Suprapubic skin (tissue), 4 donors: ENCODE measurements at regions not wholly inside any gene's neighbourhood (a gene's known extent, or its start where the extent isn't known, plus 50 kb on each side); places are given as distances from the start of the nearest gene placed in this dataset.

Experiments
- DNase-seq, 2 donors: peaks; one replicate each; pipeline ENCODE4 v3.0.0-alpha.2; 2019; ENCODE audit warnings: low spot score in 2 of 2
- H3K27ac ChIP-seq: fragments of 200-600 bp; sonication (generic); one replicate; pipeline ENCODE4 v1.5.1; 2019
- H3K27me3 ChIP-seq: fragments of 200-600 bp; sonication (generic); one replicate; pipeline ENCODE4 v1.5.1; 2019
- H3K36me3 ChIP-seq: fragments of 200-600 bp; sonication (generic); one replicate; pipeline ENCODE4 v1.5.1; 2019
- H3K4me1 ChIP-seq: fragments of 200-600 bp; sonication (generic); one replicate; pipeline ENCODE4 v1.5.1; 2019
- H3K4me3 ChIP-seq: fragments of 200-600 bp; sonication (generic); one replicate; pipeline ENCODE4 v1.5.1; 2019; ENCODE audit warnings: mild to moderate bottlenecking
- H3K9me3 ChIP-seq: fragments of 200-600 bp; sonication (generic); one replicate; pipeline ENCODE4 v1.5.1; 2019
- CTCF ChIP-seq, 2 donors: fragments of 200-600 bp in 1 of 2; fragments of 450-650 bp in 1 of 2; sonication (generic) in 1 of 2; IDR thresholded peaks; one replicate each; pipeline ENCODE4 v1.5.1; 2016 to 2019; ENCODE audit warnings: antibody characterized with exemption in 2 of 2, mild to moderate bottlenecking in 1 of 2, moderate library complexity in 1 of 2
- EP300 ChIP-seq: sonication (generic); formaldehyde crosslinking; IDR thresholded peaks from one replicate; pipeline ENCODE4 v1.6.1; 2017; ENCODE audit warnings: antibody characterized with exemption
- POLR2A ChIP-seq, 2 donors: fragments of 450-650 bp; IDR thresholded peaks; one replicate each; pipeline ENCODE4 v1.6.1; 2017; ENCODE audit warnings: antibody characterized with exemption in 2 of 2, mild to moderate bottlenecking in 2 of 2, moderate library complexity in 2 of 2
- POLR2AphosphoS5 ChIP-seq, 3 donors: sonication (generic); formaldehyde crosslinking; IDR thresholded peaks; one replicate each; pipeline ENCODE4 v1.6.1; 2017; ENCODE audit warnings: antibody characterized with exemption in 3 of 3
- WGBS: methylation state at CpG from one replicate; pipeline ENCODE4 v1.1.5; 2018; 5-methylcytosine and 5-hydroxymethylcytosine counted together

- DNase-seq: no peak
- H3K27ac ChIP-seq: no peak overlapping the region
- TF ChIP-seq POLR2A (IDR thresholded peaks at IDR 0.05) (no peak), EP300 (no peak), POLR2AphosphoS5 (IDR thresholded peaks at IDR 0.05) (no peak), CTCF (IDR thresholded peaks at IDR 0.05) (no peak)
- no peak overlapping the region for H3K4me3 ChIP-seq
- H3K27me3 ChIP-seq: no peaks in the 10 kb centered on the region
- no peaks in the 10 kb centered on the region for H3K9me3 ChIP-seq
- no peaks in the 10 kb centered on the region for H3K36me3 ChIP-seq
- no peaks in the 10 kb centered on the region for H3K4me1 ChIP-seq
- 65% methylated on average over 2 of the region's 2 CpGs for WGBS
These were observed 279.4 kb upstream of the NXPH2 start for GRCh38 chr2:139059617-139060016.

GRCh38 chr2:139055202-139055601 lies 275.0 kb upstream of the NXPH2 start:
- TF ChIP-seq POLR2A (IDR thresholded peaks at IDR 0.05) (no peak), EP300 (no peak)
- no peak overlapping the region for H3K4me3 ChIP-seq
- H3K36me3 ChIP-seq: no peaks in the 10 kb centered on the region
- DNase-seq: no peak
- H3K27ac ChIP-seq: no peak overlapping the region
- no peaks in the 10 kb centered on the region for H3K27me3 ChIP-seq
- no peaks in the 10 kb centered on the region for H3K9me3 ChIP-seq
- 53% methylated on average over 3 of the region's 3 CpGs for WGBS
- H3K4me1 ChIP-seq: no peaks in the 10 kb centered on the region

- DNase-seq: no peak
- H3K9me3 ChIP-seq: no peaks in the 10 kb centered on the region
- no peaks in the 10 kb centered on the region for H3K36me3 ChIP-seq
- H3K4me1 ChIP-seq: no peaks in the 10 kb centered on the region
- TF ChIP-seq POLR2AphosphoS5 (IDR thresholded peaks at IDR 0.05) (no peak), EP300 (no peak), POLR2A (IDR thresholded peaks at IDR 0.05) (no peak), CTCF (IDR thresholded peaks at IDR 0.05) (no peak)
- H3K27ac ChIP-seq: no peak overlapping the region
- H3K4me3 ChIP-seq: no peak overlapping the region
- H3K27me3 ChIP-seq: no peaks in the 10 kb centered on the region
These were observed 267.8 kb upstream of the NXPH2 start for GRCh38 chr2:139048017-139048416.

- 68% methylated on average over 2 of the region's 2 CpGs for WGBS
These were observed 265.3 kb upstream of the NXPH2 start for GRCh38 chr2:139045524-139045923.

GRCh38 chr2:139034064-139034463 lies 253.9 kb upstream of the NXPH2 start:
- TF ChIP-seq EP300 (no peak), CTCF (IDR thresholded peaks at IDR 0.05) (no peak), POLR2A (IDR thresholded peaks at IDR 0.05) (no peak)
- H3K36me3 ChIP-seq: no peaks in the 10 kb centered on the region
- no peak overlapping the region for H3K4me3 ChIP-seq
- H3K27ac ChIP-seq: no peak overlapping the region
- DNase-seq: no peak
- H3K4me1 ChIP-seq: no peaks in the 10 kb centered on the region
- H3K27me3 ChIP-seq: no peaks in the 10 kb centered on the region
- H3K9me3 ChIP-seq: peaks cover 3% of the 10 kb centered on the region

More at GRCh38 chr2:139045524-139045923, 265.3 kb upstream of the NXPH2 start:
- no peak for DNase-seq
- Histone ChIP-seq H3K4me3 (no peak overlapping the region), H3K9me3 (no peaks in the 10 kb centered on the region), H3K27ac (no peak overlapping the region), H3K27me3 (no peaks in the 10 kb centered on the region), H3K4me1 (no peaks in the 10 kb centered on the region), H3K36me3 (no peaks in the 10 kb centered on the region)
- TF ChIP-seq POLR2AphosphoS5 (IDR thresholded peaks at IDR 0.05): no peak
- no peak for TF ChIP-seq EP300
- no peak for TF ChIP-seq CTCF (IDR thresholded peaks at IDR 0.05)
- TF ChIP-seq POLR2A (IDR thresholded peaks at IDR 0.05): no peak

- Histone ChIP-seq H3K9me3 (peaks cover 3% of the 10 kb centered on the region), H3K36me3 (no peaks in the 10 kb centered on the region), H3K4me1 (no peaks in the 10 kb centered on the region), H3K27ac (no peak overlapping the region), H3K27me3 (no peaks in the 10 kb centered on the region), H3K4me3 (no peak overlapping the region)
- TF ChIP-seq POLR2A (IDR thresholded peaks at IDR 0.05) (no peak), EP300 (no peak), POLR2AphosphoS5 (IDR thresholded peaks at IDR 0.05) (no peak)
- no peak for DNase-seq
- WGBS: 39% methylated on average over 2 of the region's 2 CpGs
These were observed 253.1 kb upstream of the NXPH2 start for GRCh38 chr2:139033300-139033699.
